Astrocyte of the cerebellum (primary cell): ENCODE measurements at regions not wholly inside any gene's neighbourhood (a gene's known extent, or its start where the extent isn't known, plus 50 kb on each side); places are given as distances from the start of the nearest gene placed in this dataset.

ENCODE experiments used
- DNase-seq: peaks from one replicate; pipeline ENCODE4 v3.0.0-alpha.2; 2011; ENCODE audit warnings: low read depth
- H3K4me3 ChIP-seq: 2 replicates; pipeline ENCODE4 v1.5.1; 2011; ENCODE audit warnings: mild to moderate bottlenecking, low read depth, low read length, moderate library complexity
- CTCF ChIP-seq: IDR thresholded peaks from 2 replicates; pipeline ENCODE4 v1.5.1; 2012; ENCODE audit warnings: low read length, low read depth, moderate library complexity, mild to moderate bottlenecking; ENCODE audit errors: missing control alignments
- in situ Hi-C: cut with HindIII; loops from 2 replicates; pipeline ENCODE4 v1.10.0; 2017; ENCODE audit warnings: low sequenced_read_pairs

DNA sequence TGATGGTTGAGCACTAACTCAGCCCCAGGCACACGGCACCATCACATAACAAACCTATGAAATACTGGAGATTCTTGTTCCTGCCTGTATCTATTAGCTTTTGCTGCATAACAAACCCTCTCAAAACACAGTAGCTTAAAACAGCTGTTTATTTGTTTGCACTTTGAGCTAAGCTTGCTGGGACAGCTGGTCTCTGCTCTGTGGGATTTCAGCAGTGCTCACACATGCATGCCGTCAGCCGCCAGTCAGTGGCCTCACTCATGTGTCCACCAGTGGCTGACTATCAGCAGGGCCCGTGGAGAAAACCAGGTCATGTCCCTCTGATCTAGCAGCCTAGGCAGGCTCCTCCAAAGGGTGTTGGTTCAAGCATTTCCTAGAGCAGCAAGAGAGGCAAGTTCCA lies 52.8 kb upstream of the RAB12 start:
- no peak for DNase-seq
- in situ Hi-C loops: no loop called here
- TF ChIP-seq CTCF: no peak
- H3K4me3 ChIP-seq: no peak overlapping the region
